Activated CD4-positive, alpha-beta T cell treated with anti-CD3 and anti-CD28 coated beads for 4 hours (primary cell): ENCODE measurements at regions not wholly inside any gene's neighbourhood (a gene's known extent, or its start where the extent isn't known, plus 50 kb on each side); places are given as distances from the start of the nearest gene placed in this dataset.
"Not testable (repeated sequence)": the region's sequence is repeated elsewhere in the genome, so short reads cannot be mapped to it uniquely, and the experiment has no call there.

ENCODE experiments used
- DNase-seq, 2 donors: peaks; one replicate each; pipeline ENCODE4 v3.0.0-alpha.2; 2020

GRCh38 chr2:83233326-83233725 lies 1225.8 kb downstream of the SUCLG1 start:
- DNase-seq: no peak

GRCh38 chr2:83229443-83229842 lies 1229.6 kb downstream of the SUCLG1 start:
- no peak for DNase-seq

GRCh38 chr2:83224591-83225200 lies 1234.4 kb downstream of the SUCLG1 start:
- DNase-seq: no peak

- DNase-seq: no peak
Measured at GRCh38 chr2:83221258-83221657, 1237.8 kb downstream of the SUCLG1 start.

GRCh38 chr2:83217854-83218253 lies 1241.2 kb downstream of the SUCLG1 start:
- DNase-seq: no peak

GRCh38 chr2:83196225-83196624 lies 1262.9 kb downstream of the SUCLG1 start:
- no peak for DNase-seq

GRCh38 chr2:83191316-83191715 lies 1267.8 kb downstream of the SUCLG1 start:
- DNase-seq: no peak

GRCh38 chr2:83186105-83186760 lies 1272.8 kb downstream of the SUCLG1 start:
- DNase-seq: no peak

- DNase-seq: not testable (repeated sequence)
Measured at GRCh38 chr2:83180862-83181530, 1278.1 kb downstream of the SUCLG1 start.

GRCh38 chr2:83176539-83176938 lies 1282.5 kb downstream of the SUCLG1 start:
- DNase-seq: no peak

GRCh38 chr2:83172841-83173240 lies 1286.2 kb downstream of the SUCLG1 start:
- no peak for DNase-seq

GRCh38 chr2:83168377-83168776 lies 1290.7 kb downstream of the SUCLG1 start:
- DNase-seq: no peak

GRCh38 chr2:83162421-83162820 lies 1296.7 kb downstream of the SUCLG1 start:
- DNase-seq: no peak

GRCh38 chr2:83160571-83160970 lies 1298.5 kb downstream of the SUCLG1 start:
- no peak for DNase-seq

- DNase-seq: no peak
Measured at GRCh38 chr2:83155826-83156225, 1303.3 kb downstream of the SUCLG1 start.

GRCh38 chr2:83143946-83144345 lies 1315.1 kb downstream of the SUCLG1 start:
- no peak for DNase-seq

GRCh38 chr2:83142934-83143333 lies 1316.1 kb downstream of the SUCLG1 start:
- DNase-seq: no peak

- DNase-seq: no peak
Measured at GRCh38 chr2:83115606-83116005, 1343.5 kb downstream of the SUCLG1 start.

GRCh38 chr2:83115155-83115554 lies 1343.9 kb downstream of the SUCLG1 start:
- no peak for DNase-seq

- no peak for DNase-seq
Measured at GRCh38 chr2:83113953-83114352, 1345.1 kb downstream of the SUCLG1 start.

- no peak for DNase-seq
Measured at GRCh38 chr2:83112858-83113257, 1346.2 kb downstream of the SUCLG1 start.

- DNase-seq: no peak
Measured at GRCh38 chr2:83109284-83109683, 1349.8 kb downstream of the SUCLG1 start.

GRCh38 chr2:83106853-83107252 lies 1352.2 kb downstream of the SUCLG1 start:
- DNase-seq: no peak

- DNase-seq: no peak
Measured at GRCh38 chr2:83104202-83104601, 1354.9 kb downstream of the SUCLG1 start.
